Trophoblast cell (in vitro differentiated cells and primary cell): ENCODE measurements at regions not wholly inside any gene's neighbourhood (a gene's known extent, or its start where the extent isn't known, plus 50 kb on each side); places are given as distances from the start of the nearest gene placed in this dataset.

ENCODE experiments used
- DNase-seq, 2 donors: peaks; one replicate each; pipeline ENCODE4 v3.0.0-alpha.2; 2016
- H2AFZ ChIP-seq: 2 replicates; pipeline ENCODE4 v1.6.1; 2013; ENCODE audit warnings: low read length, moderate library complexity, mild to moderate bottlenecking; ENCODE audit not compliant: insufficient read depth, poor library complexity
- H2AK5ac ChIP-seq: 2 replicates; pipeline ENCODE4 v1.6.1; 2013; ENCODE audit warnings: mild to moderate bottlenecking, low read length
- H2BK120ac ChIP-seq: 2 replicates; pipeline ENCODE4 v1.6.1; 2013; ENCODE audit warnings: low read length, mild to moderate bottlenecking, moderate library complexity; ENCODE audit not compliant: insufficient read depth, poor library complexity
- H2BK12ac ChIP-seq: 2 replicates; pipeline ENCODE4 v1.6.1; 2013; ENCODE audit warnings: mild to moderate bottlenecking, low read length, moderate library complexity
- H2BK5ac ChIP-seq: 2 replicates; pipeline ENCODE4 v1.6.1; 2013; ENCODE audit warnings: low read length, low read depth, moderate library complexity, mild to moderate bottlenecking; ENCODE audit not compliant: poor library complexity
- H3K14ac ChIP-seq: 2 replicates; pipeline ENCODE4 v1.6.1; 2013; ENCODE audit warnings: mild to moderate bottlenecking, low read length
- H3K18ac ChIP-seq: 2 replicates; pipeline ENCODE4 v1.6.1; 2013; ENCODE audit warnings: mild to moderate bottlenecking, low read length
- H3K23ac ChIP-seq: 2 replicates; pipeline ENCODE4 v1.6.1; 2013; ENCODE audit warnings: low read length
- H3K27ac ChIP-seq: 2 replicates; pipeline ENCODE4 v1.5.1; 2013; ENCODE audit warnings: low read depth, mild to moderate bottlenecking, inconsistent platforms, low read length, moderate library complexity
- H3K27me3 ChIP-seq: 2 replicates; pipeline ENCODE4 v1.6.1; 2013; ENCODE audit warnings: inconsistent platforms, mild to moderate bottlenecking, low read length, moderate library complexity; ENCODE audit not compliant: insufficient read depth
- H3K36me3 ChIP-seq, 2 experiments: 1 replicate in 1 of 2; 2 replicates in 1 of 2; pipeline ENCODE4 v1.6.1; 2013; ENCODE audit warnings: low read length in 2 of 2, mild to moderate bottlenecking in 2 of 2, moderate library complexity in 1 of 2; ENCODE audit not compliant: insufficient read depth in 2 of 2, control insufficient read depth in 1 of 2
- H3K4ac ChIP-seq: 2 replicates; pipeline ENCODE4 v1.6.1; 2013; ENCODE audit warnings: low read depth, mild to moderate bottlenecking, low read length, moderate library complexity
- H3K4me1 ChIP-seq, 2 experiments: 1 replicate in 1 of 2; 2 replicates in 1 of 2; pipeline ENCODE4 v1.6.1; 2013; ENCODE audit warnings: low read length in 2 of 2, mild to moderate bottlenecking in 2 of 2, moderate library complexity in 1 of 2; ENCODE audit not compliant: insufficient read depth in 2 of 2, control insufficient read depth in 1 of 2
- H3K4me2 ChIP-seq: 2 replicates; pipeline ENCODE4 v1.6.1; 2013; ENCODE audit warnings: inconsistent platforms, mild to moderate bottlenecking, low read length, moderate library complexity
- H3K4me3 ChIP-seq: 2 replicates; pipeline ENCODE4 v1.5.1; 2013; ENCODE audit warnings: mild to moderate bottlenecking, low read depth, low read length, inconsistent platforms
- H3K79me1 ChIP-seq: one replicate; pipeline ENCODE4 v1.6.1; 2013; ENCODE audit warnings: low read length
- H3K79me2 ChIP-seq: 2 replicates; pipeline ENCODE4 v1.6.1; 2013; ENCODE audit warnings: low read length, mild to moderate bottlenecking; ENCODE audit not compliant: control insufficient read depth, insufficient read depth, poor library complexity
- H3K9ac ChIP-seq: 2 replicates; pipeline ENCODE4 v1.6.1; 2013; ENCODE audit warnings: mild to moderate bottlenecking, low read length
- H3K9me3 ChIP-seq: 2 replicates; pipeline ENCODE4 v1.6.1; 2013; ENCODE audit warnings: low read depth, mild to moderate bottlenecking, control low read depth, inconsistent platforms, low read length; ENCODE audit not compliant: insufficient read depth
- H4K12ac ChIP-seq: 2 replicates; pipeline ENCODE4 v1.6.1; 2013; ENCODE audit warnings: low read depth, mild to moderate bottlenecking, low read length, moderate library complexity
- H4K8ac ChIP-seq: 2 replicates; pipeline ENCODE4 v1.6.1; 2013; ENCODE audit warnings: low read depth, mild to moderate bottlenecking, low read length, moderate library complexity
- H4K91ac ChIP-seq: one replicate; pipeline ENCODE4 v1.6.1; 2013; ENCODE audit warnings: low read depth, mild to moderate bottlenecking, low read length, moderate library complexity
- WGBS: extraction: QIAGEN DNeasy Blood & Tissue Kit; methylation state at CpG from one replicate; pipeline ENCODE4 v1.1.7; 2013; ENCODE audit warnings: missing lambda C conversion rate; ENCODE audit not compliant: insufficient read length, insufficient coverage; ENCODE audit errors: extremely low coverage; 5-methylcytosine and 5-hydroxymethylcytosine counted together

- Histone ChIP-seq H4K12ac (no peak overlapping the region), H3K27ac (no peak overlapping the region), H3K9me3 (no peaks in the 10 kb centered on the region), H3K4me1 (no peaks in the 10 kb centered on the region), H3K4ac (no peak overlapping the region), H3K18ac (no peak overlapping the region), H2BK120ac (no peak overlapping the region), H2BK12ac (no peak overlapping the region), H4K8ac (no peak overlapping the region), H2BK5ac (no peak overlapping the region), H3K79me1 (no peaks in the 10 kb centered on the region), H3K36me3 (no peaks in the 10 kb centered on the region), H3K23ac (no peak overlapping the region), H2AK5ac (no peak overlapping the region), H4K91ac (no peak overlapping the region), H3K14ac (no peak overlapping the region), H3K79me2 (no peaks in the 10 kb centered on the region), H3K4me2 (no peak overlapping the region), H3K27me3 (no peaks in the 10 kb centered on the region), H2AFZ (no peak overlapping the region), H3K9ac (no peak overlapping the region), H3K4me3 (no peak overlapping the region)
- no peak for DNase-seq
- WGBS: no CpG with 5 or more reads among the region's 3 CpGs
Measured at GRCh38 chr4:137427411-137427810, 104.9 kb downstream of the PCDH18 start.

GRCh38 chr4:137425281-137425680 is 107.0 kb downstream of the PCDH18 start:
- Histone ChIP-seq H2BK120ac (no peak overlapping the region), H2AK5ac (no peak overlapping the region), H2AFZ (no peak overlapping the region), H3K14ac (no peak overlapping the region), H3K79me1 (no peaks in the 10 kb centered on the region), H3K36me3 (no peaks in the 10 kb centered on the region), H3K4me3 (no peak overlapping the region), H3K27ac (no peak overlapping the region), H2BK5ac (no peak overlapping the region), H3K18ac (no peak overlapping the region), H4K91ac (no peak overlapping the region), H3K9me3 (no peaks in the 10 kb centered on the region), H4K12ac (no peak overlapping the region), H3K27me3 (no peaks in the 10 kb centered on the region), H3K4me2 (no peak overlapping the region), H3K79me2 (no peaks in the 10 kb centered on the region), H3K4me1 (no peaks in the 10 kb centered on the region), H4K8ac (no peak overlapping the region), H3K23ac (no peak overlapping the region), H2BK12ac (no peak overlapping the region), H3K4ac (no peak overlapping the region), H3K9ac (no peak overlapping the region)
- no peak for DNase-seq

GRCh38 chr4:137422666-137423065 is 109.6 kb downstream of the PCDH18 start:
- no peak overlapping the region for H3K14ac ChIP-seq
- no peak overlapping the region for H3K9ac ChIP-seq
- no peak for DNase-seq
- no peak overlapping the region for H3K4me2 ChIP-seq
- H2BK12ac ChIP-seq: no peak overlapping the region
- no peak overlapping the region for H2AFZ ChIP-seq
- H2BK5ac ChIP-seq: no peak overlapping the region
- no peak overlapping the region for H3K4me3 ChIP-seq
- no peaks in the 10 kb centered on the region for H3K9me3 ChIP-seq
- no peaks in the 10 kb centered on the region for H3K79me1 ChIP-seq
- WGBS: no CpG with 5 or more reads among the region's 2 CpGs
- H4K91ac ChIP-seq: no peak overlapping the region
- no peak overlapping the region for H4K12ac ChIP-seq
- no peaks in the 10 kb centered on the region for H3K27me3 ChIP-seq
- H3K4ac ChIP-seq: no peak overlapping the region
- H2BK120ac ChIP-seq: no peak overlapping the region
- H4K8ac ChIP-seq: no peak overlapping the region
- H3K27ac ChIP-seq: no peak overlapping the region
- H3K36me3 ChIP-seq: no peaks in the 10 kb centered on the region
- no peaks in the 10 kb centered on the region for H3K79me2 ChIP-seq
- H3K18ac ChIP-seq: no peak overlapping the region
- H3K4me1 ChIP-seq: no peaks in the 10 kb centered on the region
- no peak overlapping the region for H2AK5ac ChIP-seq
- H3K23ac ChIP-seq: no peak overlapping the region

- Histone ChIP-seq H3K14ac (no peak overlapping the region), H3K79me2 (no peaks in the 10 kb centered on the region), H4K8ac (no peak overlapping the region), H2BK120ac (no peak overlapping the region), H3K9me3 (no peaks in the 10 kb centered on the region), H3K4me3 (no peak overlapping the region), H3K9ac (no peak overlapping the region), H3K27me3 (no peaks in the 10 kb centered on the region), H3K18ac (no peak overlapping the region), H3K36me3 (no peaks in the 10 kb centered on the region), H3K23ac (no peak overlapping the region), H2BK12ac (no peak overlapping the region), H2BK5ac (no peak overlapping the region), H4K91ac (no peak overlapping the region), H2AK5ac (no peak overlapping the region), H3K79me1 (no peaks in the 10 kb centered on the region), H3K27ac (no peak overlapping the region), H2AFZ (no peak overlapping the region), H3K4me1 (no peaks in the 10 kb centered on the region), H4K12ac (no peak overlapping the region), H3K4ac (no peak overlapping the region), H3K4me2 (no peak overlapping the region)
- DNase-seq: no peak
- no CpG with 5 or more reads among the region's 8 CpGs for WGBS
Measured at GRCh38 chr4:137421796-137422195, 110.5 kb downstream of the PCDH18 start.
